GM04504 (cell line): ENCODE measurements at regions not wholly inside any gene's neighbourhood (a gene's known extent, or its start where the extent isn't known, plus 50 kb on each side); places are given as distances from the start of the nearest gene placed in this dataset.

ENCODE experiments used
- DNase-seq: peaks from one replicate; pipeline ENCODE4 v3.0.0-alpha.2; 2012; ENCODE audit warnings: low read depth

- no peak for DNase-seq
Measured at GRCh38 chr12:81957631-81958030, 198.5 kb upstream of the PPFIA2 start.

- DNase-seq = no peak
Measured at GRCh38 chr12:81956468-81956860, 197.3 kb upstream of the PPFIA2 start.

GRCh38 chr12:81953541-81953940 lies 194.4 kb upstream of the PPFIA2 start:
- DNase-seq = no peak

- DNase-seq = no peak
Measured at GRCh38 chr12:81950871-81951270, 191.7 kb upstream of the PPFIA2 start.

GRCh38 chr12:81949841-81950308 lies 190.7 kb upstream of the PPFIA2 start:
- no peak for DNase-seq

GRCh38 chr12:81949416-81949815 lies 190.3 kb upstream of the PPFIA2 start:
- no peak for DNase-seq

- DNase-seq = no peak
Measured at GRCh38 chr12:81944886-81945285, 185.7 kb upstream of the PPFIA2 start.

GRCh38 chr12:81942594-81942993 lies 183.4 kb upstream of the PPFIA2 start:
- DNase-seq = no peak

- no peak for DNase-seq
Measured at GRCh38 chr12:81930037-81930436, 170.9 kb upstream of the PPFIA2 start.

GRCh38 chr12:81896771-81897170 lies 137.6 kb upstream of the PPFIA2 start:
- no peak for DNase-seq

- DNase-seq = no peak
Measured at GRCh38 chr12:81888961-81889360, 129.8 kb upstream of the PPFIA2 start.

- DNase-seq = peak; percentile 3
Measured at GRCh38 chr12:81888106-81888740, 129.1 kb upstream of the PPFIA2 start.

GRCh38 chr12:81874586-81874985 lies 115.4 kb upstream of the PPFIA2 start:
- DNase-seq = no peak

GRCh38 chr12:81874166-81874565 lies 115.0 kb upstream of the PPFIA2 start:
- no peak for DNase-seq

- DNase-seq = no peak
Measured at GRCh38 chr12:81872400-81872799, 113.2 kb upstream of the PPFIA2 start.

GRCh38 chr12:81866081-81866480 lies 106.9 kb upstream of the PPFIA2 start:
- no peak for DNase-seq

- DNase-seq = no peak
Measured at GRCh38 chr12:81863406-81863805, 104.3 kb upstream of the PPFIA2 start.

- no peak for DNase-seq
Measured at GRCh38 chr12:81859521-81859920, 100.4 kb upstream of the PPFIA2 start.

- no peak for DNase-seq
Measured at GRCh38 chr12:81843599-81843998, 84.4 kb upstream of the PPFIA2 start.

GRCh38 chr12:81835783-81836182 lies 76.6 kb upstream of the PPFIA2 start:
- DNase-seq = no peak

- DNase-seq = no peak
Measured at GRCh38 chr12:81819991-81820633, 61.0 kb upstream of the PPFIA2 start.

- no peak for DNase-seq
Measured at GRCh38 chr12:81815611-81816010, 56.5 kb upstream of the PPFIA2 start.

- no peak for DNase-seq
Measured at GRCh38 chr12:81811778-81812125, 52.6 kb upstream of the PPFIA2 start.
